Pulmonary artery endothelial cell (primary cell): ENCODE measurements at regions not wholly inside any gene's neighbourhood (a gene's known extent, or its start where the extent isn't known, plus 50 kb on each side); places are given as distances from the start of the nearest gene placed in this dataset.

Source experiments
- DNase-seq: peaks from one replicate; pipeline ENCODE4 v3.0.0-alpha.2; 2011; ENCODE audit warnings: low read depth, low spot score

GRCh38 chr2:67037655-67038054, 359.5 kb upstream of the ETAA1 start:
- DNase-seq = no peak

GRCh38 chr2:67038195-67038594, 358.9 kb upstream of the ETAA1 start:
- no peak for DNase-seq

GRCh38 chr2:67039058-67039457, 358.1 kb upstream of the ETAA1 start:
- no peak for DNase-seq

- DNase-seq = no peak
These were observed 357.5 kb upstream of the ETAA1 start for GRCh38 chr2:67039517-67040103.

GRCh38 chr2:67041051-67041450, 356.1 kb upstream of the ETAA1 start:
- DNase-seq = no peak

- no peak for DNase-seq
These were observed 353.2 kb upstream of the ETAA1 start for GRCh38 chr2:67043781-67044478.

- DNase-seq = no peak
These were observed 350.5 kb upstream of the ETAA1 start for GRCh38 chr2:67046591-67046990.

- no peak for DNase-seq
These were observed 348.8 kb upstream of the ETAA1 start for GRCh38 chr2:67048314-67048713.

- DNase-seq = no peak
These were observed 346.5 kb upstream of the ETAA1 start for GRCh38 chr2:67050622-67051021.

GRCh38 chr2:67054728-67055127, 342.4 kb upstream of the ETAA1 start:
- DNase-seq = no peak

GRCh38 chr2:67055387-67056304, 341.5 kb upstream of the ETAA1 start:
- DNase-seq = no peak

- no peak for DNase-seq
These were observed 340.0 kb upstream of the ETAA1 start for GRCh38 chr2:67057123-67057522.

- no peak for DNase-seq
These were observed 339.0 kb upstream of the ETAA1 start for GRCh38 chr2:67057901-67058703.

- no peak for DNase-seq
These were observed 332.1 kb upstream of the ETAA1 start for GRCh38 chr2:67065046-67065445.

- no peak for DNase-seq
These were observed 330.4 kb upstream of the ETAA1 start for GRCh38 chr2:67066782-67067181.

- DNase-seq = no peak
These were observed 329.5 kb upstream of the ETAA1 start for GRCh38 chr2:67067656-67068055.

GRCh38 chr2:67070826-67071225, 326.3 kb upstream of the ETAA1 start:
- no peak for DNase-seq

GRCh38 chr2:67075056-67075455, 322.1 kb upstream of the ETAA1 start:
- DNase-seq = no peak

GRCh38 chr2:67075530-67076238, 321.4 kb upstream of the ETAA1 start:
- no peak for DNase-seq

GRCh38 chr2:67076239-67076624, 320.9 kb upstream of the ETAA1 start:
- DNase-seq = no peak

GRCh38 chr2:67079729-67080128, 317.4 kb upstream of the ETAA1 start:
- DNase-seq = no peak
